Heart left ventricle (tissue), 16 donors: ENCODE measurements at regions not wholly inside any gene's neighbourhood (a gene's known extent, or its start where the extent isn't known, plus 50 kb on each side); places are given as distances from the start of the nearest gene placed in this dataset.

Experiments
- ATAC-seq, 4 donors: fragments of 200-7000 bp; cut with Tn5 transposase; one replicate each; pipeline ENCODE4 v1.9.1; 2020 to 2022; ENCODE audit warnings: moderate library complexity in 4 of 4, mild to moderate bottlenecking in 3 of 4, moderate number of reproducible peaks in 1 of 4
- DNase-seq, 5 donors: peaks; one replicate each; pipeline ENCODE4 v3.0.0-alpha.2; 2020
- H3K27ac ChIP-seq, 12 donors: fragments of 200-600 bp; sonication (generic) in 4 of 12; one replicate each; pipeline versions ENCODE4 v1.5.0 to v1.8.0; 2016 to 2022; ENCODE audit warnings: mild to moderate bottlenecking in 2 of 12
- H3K27me3 ChIP-seq, 9 donors: fragments of 200-600 bp; sonication (generic) in 2 of 9; one replicate each; pipeline versions ENCODE4 v1.5.1 to v1.8.0; 2016 to 2022; ENCODE audit warnings: mild to moderate bottlenecking in 3 of 9
- H3K36me3 ChIP-seq, 9 donors: fragments of 200-600 bp; sonication (generic) in 2 of 9; one replicate each; pipeline versions ENCODE4 v1.5.0 to v1.8.0; 2018 to 2022; ENCODE audit warnings: mild to moderate bottlenecking in 2 of 9
- H3K4me1 ChIP-seq, 12 donors: fragments of 200-600 bp; sonication (generic) in 4 of 12; one replicate each; pipeline versions ENCODE4 v1.5.0 to v1.8.0; 2016 to 2022; ENCODE audit warnings: mild to moderate bottlenecking in 3 of 12
- H3K4me3 ChIP-seq, 12 donors: fragments of 200-600 bp; sonication (generic) in 4 of 12; one replicate each; pipeline versions ENCODE4 v1.5.0 to v1.8.0; 2017 to 2022; ENCODE audit warnings: mild to moderate bottlenecking in 9 of 12, moderate library complexity in 4 of 12
- H3K9me3 ChIP-seq, 12 donors: fragments of 200-600 bp; sonication (generic) in 4 of 12; one replicate each; pipeline versions ENCODE4 v1.5.0 to v1.8.0; 2016 to 2022; ENCODE audit warnings: mild to moderate bottlenecking in 1 of 12
- POLR2A ChIP-seq, 2 donors: fragments of 450-650 bp; IDR thresholded peaks; one replicate each; pipeline ENCODE4 v1.6.1; 2017; ENCODE audit warnings: antibody characterized with exemption in 2 of 2, mild to moderate bottlenecking in 2 of 2, moderate library complexity in 2 of 2
- WGBS, 4 donors: extraction: QIAGEN DNeasy Blood & Tissue Kit in 2 of 4; methylation state at CpG; one replicate each; pipeline versions ENCODE4 v1.1.5 to v1.1.7; 2013 to 2018; 5-methylcytosine and 5-hydroxymethylcytosine counted together
- intact Hi-C, 10 donors: fragments of 100-400 bp; cut with DNase I; formaldehyde crosslinking; loops; one replicate each; pipeline versions ENCODE4 v1.11.1 to v1.14.2; 2022
- TF ChIP-seq, protein P1 (sequence below), 12 donors: fragments of 200-600 bp; sonication (generic) in 4 of 12; IDR thresholded peaks; one replicate each; pipeline versions ENCODE4 v1.5.0 to v1.8.0; 2018 to 2022; ENCODE audit warnings: antibody characterized with exemption in 12 of 12, mild to moderate bottlenecking in 5 of 12
- donor health status: ischemic (EF 13 %, LVEDD 7.1; RV severe dilation, severe dysfunction).
- donor health status: healthy with polysubstance abuse.
- donor health status: DM: no; HTN: yes; CAD: no.
- donor health status: DM: no; HTN: no; CAD: no.
- donor health status: ischemic (EF 25% LVEDD 6.9; RV normal size, moderate dysfunction).
- donor health status: ischemic (EF 25% LVEDD 5.7; RV mildly dilated, moderate dysfunction).
- donor health status: healthy.
- donor health status: DM: yes; HTN: yes; CAD: no.
- donor health status: ischemic (EF 35%, LVEDD 5.7; RV mildly dilated, moderate dysfunction).
- donor health status: nonischemic (EF 11% LVEDD 7.7; RV severe dilation, severe dysfunction).
- donor health status: DM: yes; HTN: yes; CAD: no.
- donor health status: PGD.
- donor health status: ischemic (EF 29% LVEDD 5.4; RV normal size, mild dysfunction).
- donor health status: nonischemic (EF 23%, LVEDD 6.1; RV moderate dilation, normal function).

DNA sequence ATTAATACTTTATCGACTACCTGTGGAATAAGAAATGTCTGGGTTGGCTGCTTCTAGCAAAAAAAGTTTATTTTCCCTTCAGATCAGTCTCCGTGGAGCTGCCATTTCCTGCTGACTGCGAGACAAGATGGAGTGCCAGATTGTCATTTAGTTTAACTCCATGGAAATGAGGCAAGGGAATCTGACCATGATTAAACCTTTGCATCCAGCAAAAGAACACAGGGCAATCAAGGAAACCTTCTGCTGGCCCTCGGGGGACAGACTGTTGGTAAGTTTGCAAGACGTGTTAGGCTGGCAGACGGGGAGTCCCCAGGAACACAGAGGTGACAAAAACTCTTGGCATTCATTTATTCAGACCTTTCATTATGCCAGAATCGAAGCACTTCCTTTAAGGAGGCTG is 52.2 kb upstream of the SPACA1 start:
- no peak for DNase-seq
- Histone ChIP-seq H3K4me1 (no peaks in the 10 kb centered on the region), H3K4me3 (no peak overlapping the region), H3K9me3 (no peaks in the 10 kb centered on the region), H3K27ac (no peak overlapping the region), H3K36me3 (no peaks in the 10 kb centered on the region), H3K27me3 (peaks cover 0 to 3% (median 0%) of the 10 kb centered on the region in 9 donors)
- 40 to 55% (median 50%) methylated on average over 6 to 7 of the region's 7 CpGs for WGBS, 4 donors
- no peak for TF ChIP-seq POLR2A (IDR thresholded peaks at IDR 0.05)
- TF ChIP-seq, protein P1, sequence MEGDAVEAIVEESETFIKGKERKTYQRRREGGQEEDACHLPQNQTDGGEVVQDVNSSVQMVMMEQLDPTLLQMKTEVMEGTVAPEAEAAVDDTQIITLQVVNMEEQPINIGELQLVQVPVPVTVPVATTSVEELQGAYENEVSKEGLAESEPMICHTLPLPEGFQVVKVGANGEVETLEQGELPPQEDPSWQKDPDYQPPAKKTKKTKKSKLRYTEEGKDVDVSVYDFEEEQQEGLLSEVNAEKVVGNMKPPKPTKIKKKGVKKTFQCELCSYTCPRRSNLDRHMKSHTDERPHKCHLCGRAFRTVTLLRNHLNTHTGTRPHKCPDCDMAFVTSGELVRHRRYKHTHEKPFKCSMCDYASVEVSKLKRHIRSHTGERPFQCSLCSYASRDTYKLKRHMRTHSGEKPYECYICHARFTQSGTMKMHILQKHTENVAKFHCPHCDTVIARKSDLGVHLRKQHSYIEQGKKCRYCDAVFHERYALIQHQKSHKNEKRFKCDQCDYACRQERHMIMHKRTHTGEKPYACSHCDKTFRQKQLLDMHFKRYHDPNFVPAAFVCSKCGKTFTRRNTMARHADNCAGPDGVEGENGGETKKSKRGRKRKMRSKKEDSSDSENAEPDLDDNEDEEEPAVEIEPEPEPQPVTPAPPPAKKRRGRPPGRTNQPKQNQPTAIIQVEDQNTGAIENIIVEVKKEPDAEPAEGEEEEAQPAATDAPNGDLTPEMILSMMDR (IDR thresholded peaks at IDR 0.05): no peak
- no peak for ATAC-seq
- intact Hi-C loops: no loop called here

DNA sequence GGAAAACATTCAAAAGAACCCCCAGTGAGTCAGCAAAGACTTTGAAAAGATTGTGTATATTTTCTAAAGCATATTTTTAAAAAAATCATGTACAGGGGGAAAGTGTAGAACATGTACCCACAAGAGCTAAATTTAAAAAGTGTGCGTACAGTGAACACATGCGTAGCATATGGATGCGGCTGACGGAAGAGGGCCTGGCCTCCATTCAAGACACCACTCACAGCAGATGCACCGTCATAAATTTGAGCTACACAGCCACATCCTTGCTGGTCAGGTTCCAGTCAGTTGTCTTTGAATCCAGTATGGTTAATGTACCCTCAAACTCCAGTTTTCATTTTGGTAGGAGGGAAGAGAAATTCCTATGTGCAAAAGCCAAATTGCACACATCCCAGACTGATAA is 54.3 kb upstream of the SPACA1 start:
- H3K27ac ChIP-seq: no peak overlapping the region
- H3K4me3 ChIP-seq: no peak overlapping the region
- no peaks in the 10 kb centered on the region for H3K9me3 ChIP-seq
- TF ChIP-seq POLR2A (IDR thresholded peaks at IDR 0.05): no peak
- TF ChIP-seq, protein P1 (IDR thresholded peaks at IDR 0.05): no peak
- intact Hi-C loops: no loop called here
- no peaks in the 10 kb centered on the region for H3K36me3 ChIP-seq
- DNase-seq (no peak), ATAC-seq (no peak)
- WGBS, 4 donors: 88 to 93% (median 90%) methylated on average over 5 of the region's 5 CpGs
- H3K4me1 ChIP-seq: no peaks in the 10 kb centered on the region
- H3K27me3 ChIP-seq: peaks cover 0 to 3% (median 0%) of the 10 kb centered on the region in 9 donors

DNA sequence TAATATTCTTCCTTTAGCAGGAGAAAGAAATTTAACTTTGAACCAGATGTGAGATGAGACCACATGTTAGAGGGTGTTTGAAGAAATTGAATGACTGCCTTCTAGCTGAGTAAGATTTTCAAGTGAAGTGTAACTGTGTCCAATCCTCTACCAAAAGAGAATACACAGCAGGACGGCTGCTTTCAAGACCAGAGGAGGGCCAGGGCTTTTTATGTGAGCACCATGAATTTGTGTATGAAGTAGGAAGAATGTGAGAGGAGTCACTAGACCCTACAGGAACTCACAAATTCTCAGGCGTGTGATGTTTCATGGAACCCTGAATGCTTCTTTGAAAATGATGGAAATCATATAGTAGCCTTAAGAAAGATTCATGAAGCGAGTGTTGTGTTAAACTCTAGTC is 56.8 kb upstream of the SPACA1 start:
- DNase-seq (no peak), ATAC-seq (no peak)
- H3K36me3 ChIP-seq: no peaks in the 10 kb centered on the region
- TF ChIP-seq, protein P1 (IDR thresholded peaks at IDR 0.05): no peak
- no peak for TF ChIP-seq POLR2A (IDR thresholded peaks at IDR 0.05)
- H3K27me3 ChIP-seq: no peaks in the 10 kb centered on the region
- intact Hi-C loops: no loop called here
- 80 to 85% (median 83%) methylated on average over 3 of the region's 3 CpGs for WGBS, 4 donors
- no peaks in the 10 kb centered on the region for H3K9me3 ChIP-seq
- no peak overlapping the region for H3K27ac ChIP-seq
- H3K4me1 ChIP-seq: no peaks in the 10 kb centered on the region
- H3K4me3 ChIP-seq: no peak overlapping the region

DNA sequence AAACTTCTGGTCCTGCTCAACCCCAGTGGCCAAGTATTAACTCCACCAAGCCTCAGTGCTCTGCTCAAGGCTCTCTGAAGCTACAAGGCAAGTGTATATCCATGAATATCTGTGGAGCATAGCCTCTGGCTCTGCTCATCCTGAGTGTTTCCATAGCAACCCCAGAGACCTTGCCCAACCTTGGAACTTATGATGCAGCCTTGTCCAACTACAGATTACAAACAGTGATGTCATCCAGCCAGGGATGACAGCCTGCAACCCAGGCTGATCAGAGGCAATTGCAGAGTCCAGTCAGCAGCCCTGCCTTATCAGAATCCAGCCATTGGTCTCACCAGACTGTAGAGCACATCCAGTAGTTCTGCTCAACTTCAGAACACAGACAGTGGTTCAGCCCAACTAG is 65.5 kb upstream of the SPACA1 start:
- H3K27ac ChIP-seq: no peak overlapping the region
- H3K4me3 ChIP-seq: no peak overlapping the region
- no peaks in the 10 kb centered on the region for H3K36me3 ChIP-seq
- intact Hi-C loops: no loop called here
- TF ChIP-seq, protein P1 (IDR thresholded peaks at IDR 0.05): no peak
- TF ChIP-seq POLR2A (IDR thresholded peaks at IDR 0.05): no peak
- ATAC-seq: no peak
- no peak for DNase-seq
- peaks cover 0 to 5% (median 0%) of the 10 kb centered on the region in 12 donors for H3K9me3 ChIP-seq
- H3K4me1 ChIP-seq: no peaks in the 10 kb centered on the region
- peaks cover 0 to 4% (median 0%) of the 10 kb centered on the region in 9 donors for H3K27me3 ChIP-seq
